CD4-positive, alpha-beta T cell (primary cell): ENCODE measurements at regions not wholly inside any gene's neighbourhood (a gene's known extent, or its start where the extent isn't known, plus 50 kb on each side); places are given as distances from the start of the nearest gene placed in this dataset.
"Not testable (repeated sequence)": the region's sequence is repeated elsewhere in the genome, so short reads cannot be mapped to it uniquely, and the experiment has no call there.

Experiments used
- ATAC-seq: fragments of 200-7000 bp; cut with Tn5 transposase; one replicate; pipeline ENCODE4 v1.10.0; 2022; ENCODE audit warnings: mild to moderate bottlenecking; ENCODE audit not compliant: poor library complexity
- CTCF ChIA-PET: fragments of 350-600 bp; sonication (Branson Sonifier 250); formaldehyde crosslinking; loops from one replicate; lab custom pipeline; 2021; ENCODE audit warnings: antibody characterized with exemption, inconsistent platforms; lab: Charles Lee
- POLR2A ChIA-PET: fragments of 350-600 bp; sonication (Branson Sonifier 250); formaldehyde crosslinking; loops from one replicate; lab custom pipeline; 2021; ENCODE audit warnings: antibody characterized with exemption, inconsistent platforms; lab: Charles Lee
- DNase-seq, 14 experiments: peaks; one replicate each; pipeline ENCODE4 v3.0.0-alpha.2; 2013 to 2020; ENCODE audit warnings: mixed read lengths in 2 of 14
- H3K27ac ChIP-seq, 2 donors: one replicate each; pipeline versions ENCODE4 v1.5.1 to v1.7.0; 2013; ENCODE audit warnings: low read length in 2 of 2, low read depth in 1 of 2, mild to moderate bottlenecking in 1 of 2
- H3K27me3 ChIP-seq, 2 experiments: 1 replicate in 1 of 2; 2 replicates in 1 of 2; pipeline versions ENCODE4 v1.6.1 to v1.7.0; 2013; ENCODE audit warnings: low read length in 2 of 2, control low read depth in 1 of 2, mild to moderate bottlenecking in 1 of 2, moderate library complexity in 1 of 2; ENCODE audit not compliant: insufficient read depth in 2 of 2, control insufficient read depth in 1 of 2
- H3K36me3 ChIP-seq: one replicate; pipeline ENCODE4 v1.6.1; 2013; ENCODE audit warnings: low read length, control low read depth; ENCODE audit not compliant: insufficient read depth
- H3K4me1 ChIP-seq: one replicate; pipeline ENCODE4 v1.6.1; 2013; ENCODE audit warnings: low read length, control low read depth; ENCODE audit not compliant: insufficient read depth
- H3K4me3 ChIP-seq: one replicate; pipeline ENCODE4 v1.5.1; 2013; ENCODE audit warnings: mild to moderate bottlenecking, low read length, moderate library complexity
- H3K9me3 ChIP-seq, 2 experiments: 1 replicate in 1 of 2; 2 replicates in 1 of 2; pipeline versions ENCODE4 v1.6.1 to v1.7.0; 2013; ENCODE audit warnings: low read length in 2 of 2, mild to moderate bottlenecking in 2 of 2, control low read depth in 1 of 2, moderate library complexity in 1 of 2; ENCODE audit not compliant: control insufficient read depth in 1 of 2, insufficient read depth in 1 of 2
- H3K27ac Mint-ChIP-seq: one replicate; pipeline ENCODE4 v1.8.0; 2020; ENCODE audit warnings: mixed read lengths
- H3K27me3 Mint-ChIP-seq: one replicate; pipeline ENCODE4 v1.8.0; 2021; ENCODE audit warnings: mixed read lengths
- H3K36me3 Mint-ChIP-seq: one replicate; pipeline ENCODE4 v1.8.0; 2021; ENCODE audit warnings: low read depth, mixed read lengths
- H3K4me1 Mint-ChIP-seq: one replicate; pipeline ENCODE4 v1.8.0; 2021; ENCODE audit warnings: low read depth, mixed read lengths
- H3K4me3 Mint-ChIP-seq: one replicate; pipeline ENCODE4 v1.8.0; 2020; ENCODE audit warnings: mild to moderate bottlenecking, mixed read lengths
- H3K9me3 Mint-ChIP-seq: one replicate; pipeline ENCODE4 v1.8.0; 2020; ENCODE audit warnings: mixed read lengths
- intact Hi-C, 2 experiments: fragments of 100-400 bp; cut with DNase I in 1 of 2; cut with micrococcal nuclease in 1 of 2; formaldehyde crosslinking; loops; one replicate each; pipeline versions ENCODE4 v1.15.1 to v1.9.0; 2023 to 2025; cut with DNase I, micrococcal nuclease
- TF ChIP-seq, protein P1 (sequence below): fragments of 200-600 bp; IDR thresholded peaks from one replicate; pipeline ENCODE4 v1.8.0; 2022; ENCODE audit warnings: antibody characterized with exemption, mild to moderate bottlenecking

GRCh38 chr7:29657288-29657687, 93.7 kb downstream of the PRR15 start:
- no peaks in the 10 kb centered on the region for H3K9me3 Mint-ChIP-seq
- no peaks in the 10 kb centered on the region for H3K36me3 ChIP-seq
- H3K4me3 ChIP-seq = no peak overlapping the region
- ChIA-PET CTCF (no interaction called here), POLR2A (no interaction called here)
- H3K4me3 Mint-ChIP-seq = no peak overlapping the region
- H3K27ac Mint-ChIP-seq = no peak overlapping the region
- no peak for DNase-seq
- H3K4me1 ChIP-seq = no peaks in the 10 kb centered on the region
- no peaks in the 10 kb centered on the region for H3K27me3 ChIP-seq
- ATAC-seq = no peak
- intact Hi-C loops = no loop called here
- H3K9me3 ChIP-seq = no peaks in the 10 kb centered on the region
- no peak overlapping the region for H3K27ac ChIP-seq
- H3K36me3 Mint-ChIP-seq = no peaks in the 10 kb centered on the region
- no peaks in the 10 kb centered on the region for H3K4me1 Mint-ChIP-seq
- no peaks in the 10 kb centered on the region for H3K27me3 Mint-ChIP-seq
- TF ChIP-seq, protein P1, sequence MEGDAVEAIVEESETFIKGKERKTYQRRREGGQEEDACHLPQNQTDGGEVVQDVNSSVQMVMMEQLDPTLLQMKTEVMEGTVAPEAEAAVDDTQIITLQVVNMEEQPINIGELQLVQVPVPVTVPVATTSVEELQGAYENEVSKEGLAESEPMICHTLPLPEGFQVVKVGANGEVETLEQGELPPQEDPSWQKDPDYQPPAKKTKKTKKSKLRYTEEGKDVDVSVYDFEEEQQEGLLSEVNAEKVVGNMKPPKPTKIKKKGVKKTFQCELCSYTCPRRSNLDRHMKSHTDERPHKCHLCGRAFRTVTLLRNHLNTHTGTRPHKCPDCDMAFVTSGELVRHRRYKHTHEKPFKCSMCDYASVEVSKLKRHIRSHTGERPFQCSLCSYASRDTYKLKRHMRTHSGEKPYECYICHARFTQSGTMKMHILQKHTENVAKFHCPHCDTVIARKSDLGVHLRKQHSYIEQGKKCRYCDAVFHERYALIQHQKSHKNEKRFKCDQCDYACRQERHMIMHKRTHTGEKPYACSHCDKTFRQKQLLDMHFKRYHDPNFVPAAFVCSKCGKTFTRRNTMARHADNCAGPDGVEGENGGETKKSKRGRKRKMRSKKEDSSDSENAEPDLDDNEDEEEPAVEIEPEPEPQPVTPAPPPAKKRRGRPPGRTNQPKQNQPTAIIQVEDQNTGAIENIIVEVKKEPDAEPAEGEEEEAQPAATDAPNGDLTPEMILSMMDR = no peak

- TF ChIP-seq, protein P1 = no peak
- ChIA-PET POLR2A (no interaction called here), CTCF (no interaction called here)
- H3K9me3 Mint-ChIP-seq = no peaks in the 10 kb centered on the region
- intact Hi-C loops = no loop called here
- no peaks in the 10 kb centered on the region for H3K27me3 ChIP-seq
- no peak overlapping the region for H3K4me3 Mint-ChIP-seq
- ATAC-seq (no peak), DNase-seq (no peak)
- H3K4me1 ChIP-seq = no peaks in the 10 kb centered on the region
- no peak overlapping the region for H3K4me3 ChIP-seq
- H3K4me1 Mint-ChIP-seq = no peaks in the 10 kb centered on the region
- no peaks in the 10 kb centered on the region for H3K27me3 Mint-ChIP-seq
- H3K9me3 ChIP-seq = no peaks in the 10 kb centered on the region
- no peak overlapping the region for H3K27ac Mint-ChIP-seq
- no peaks in the 10 kb centered on the region for H3K36me3 ChIP-seq
- H3K27ac ChIP-seq = no peak overlapping the region
- no peaks in the 10 kb centered on the region for H3K36me3 Mint-ChIP-seq
Measured at GRCh38 chr7:29657856-29658255, 94.2 kb downstream of the PRR15 start.

DNA sequence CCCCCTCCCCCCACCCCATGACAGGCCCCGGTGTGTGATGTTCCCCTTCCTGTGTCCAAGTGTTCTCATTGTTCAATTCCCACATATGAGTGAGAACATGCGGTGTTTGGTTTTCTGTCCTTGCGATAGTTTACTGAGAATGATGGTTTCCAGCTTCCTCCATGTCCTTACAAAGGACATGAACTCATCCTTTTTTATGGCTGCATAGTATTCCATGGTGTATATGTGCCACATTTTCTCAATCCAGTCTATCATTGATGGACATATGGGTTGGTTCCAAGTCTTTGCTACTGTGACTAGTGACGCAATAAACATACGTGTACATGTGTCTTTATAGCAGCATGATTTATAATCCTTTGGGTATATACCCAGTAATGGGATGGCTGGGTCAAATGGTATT, 95.6 kb downstream of the PRR15 start:
- H3K9me3 ChIP-seq, DNase-seq, H3K27ac Mint-ChIP-seq, H3K4me3 Mint-ChIP-seq, H3K36me3 ChIP-seq, H3K4me1 Mint-ChIP-seq, intact Hi-C loops, H3K27me3 Mint-ChIP-seq, POLR2A ChIA-PET, H3K4me1 ChIP-seq, H3K27ac ChIP-seq, H3K9me3 Mint-ChIP-seq, H3K36me3 Mint-ChIP-seq, ATAC-seq, CTCF ChIA-PET, H3K27me3 ChIP-seq, H3K4me3 ChIP-seq: not testable (repeated sequence)

- H3K4me3 ChIP-seq, DNase-seq, H3K27me3 Mint-ChIP-seq, H3K27ac ChIP-seq, ATAC-seq, H3K4me3 Mint-ChIP-seq, H3K27ac Mint-ChIP-seq, intact Hi-C loops, POLR2A ChIA-PET, H3K9me3 Mint-ChIP-seq, H3K36me3 Mint-ChIP-seq, H3K27me3 ChIP-seq, H3K36me3 ChIP-seq, H3K9me3 ChIP-seq, H3K4me1 Mint-ChIP-seq, CTCF ChIA-PET, H3K4me1 ChIP-seq: not testable (repeated sequence)
Measured at GRCh38 chr7:29662899-29663298, 99.3 kb downstream of the PRR15 start.

- H3K9me3 Mint-ChIP-seq, H3K36me3 Mint-ChIP-seq, intact Hi-C loops, POLR2A ChIA-PET, H3K9me3 ChIP-seq, H3K36me3 ChIP-seq, H3K27me3 Mint-ChIP-seq, H3K27me3 ChIP-seq, CTCF ChIA-PET, H3K4me3 Mint-ChIP-seq, ATAC-seq, DNase-seq, H3K27ac ChIP-seq, H3K4me1 ChIP-seq, H3K4me1 Mint-ChIP-seq, H3K4me3 ChIP-seq, H3K27ac Mint-ChIP-seq: not testable (repeated sequence)
Measured at GRCh38 chr7:29664999-29665398, 101.4 kb downstream of the PRR15 start.

DNA sequence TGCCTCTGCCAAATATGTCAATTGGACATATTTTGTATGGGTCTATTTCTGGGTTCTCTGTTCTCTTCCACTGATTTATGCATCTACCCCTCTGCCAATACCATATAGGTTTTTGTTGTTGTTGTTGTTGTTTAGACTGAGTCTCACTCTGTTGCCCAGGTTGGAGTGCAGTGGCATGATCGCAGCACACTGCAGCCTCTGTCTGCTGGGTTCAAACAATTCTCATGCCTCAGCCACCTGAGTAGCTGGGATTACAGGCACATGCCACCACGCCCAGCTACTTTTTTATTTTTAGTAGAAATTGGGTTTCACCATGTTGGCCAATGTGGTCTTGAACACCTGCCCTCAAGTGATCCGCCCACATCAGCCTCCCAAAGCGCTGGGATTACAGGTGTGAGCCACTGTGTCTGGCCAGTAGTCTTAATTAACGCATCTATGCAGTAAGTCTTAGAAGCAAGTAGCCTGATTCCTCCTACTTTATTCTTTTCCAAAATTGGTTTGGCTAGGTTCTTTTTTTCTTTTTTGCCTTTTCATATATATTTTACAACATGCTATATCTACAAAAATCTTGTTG, 103.5 kb downstream of the PRR15 start:
- DNase-seq, H3K9me3 Mint-ChIP-seq, H3K36me3 Mint-ChIP-seq, H3K4me3 Mint-ChIP-seq, H3K27ac Mint-ChIP-seq, intact Hi-C loops, H3K9me3 ChIP-seq, H3K4me3 ChIP-seq, H3K36me3 ChIP-seq, H3K27me3 Mint-ChIP-seq, H3K27me3 ChIP-seq, H3K4me1 ChIP-seq, H3K4me1 Mint-ChIP-seq, POLR2A ChIA-PET, H3K27ac ChIP-seq, ATAC-seq, CTCF ChIA-PET: not testable (repeated sequence)
